Osteoblast (primary cell): ENCODE measurements at regions not wholly inside any gene's neighbourhood (a gene's known extent, or its start where the extent isn't known, plus 50 kb on each side); places are given as distances from the start of the nearest gene placed in this dataset.
A peak's percentile ranks its signal among the peaks of the same experiment; 100 is the strongest.

Experiments used
- DNase-seq: peaks from one replicate; pipeline ENCODE4 v3.0.0; 2011; ENCODE audit warnings: low spot score, mixed read lengths; ENCODE audit not compliant: insufficient read length; ENCODE audit errors: missing footprints
- H2AFZ ChIP-seq: 2 replicates; pipeline ENCODE4 v1.6.0; 2011; ENCODE audit warnings: mild to moderate bottlenecking, low read length
- H3K27ac ChIP-seq: 2 replicates; pipeline ENCODE4 v1.5.1; 2011; ENCODE audit warnings: mild to moderate bottlenecking, low read depth, low read length, moderate library complexity
- H3K27me3 ChIP-seq: 2 replicates; pipeline ENCODE4 v1.6.0; 2012; ENCODE audit warnings: mild to moderate bottlenecking, control low read depth, inconsistent platforms, low read length, moderate library complexity; ENCODE audit not compliant: insufficient read depth
- H3K36me3 ChIP-seq: 2 replicates; pipeline ENCODE4 v1.5.1; 2011; ENCODE audit warnings: mild to moderate bottlenecking, low read length, control low read depth, moderate library complexity; ENCODE audit not compliant: insufficient read depth
- H3K4me1 ChIP-seq: 2 replicates; pipeline ENCODE4 v1.5.1; 2011; ENCODE audit warnings: mild to moderate bottlenecking, low read length, control low read depth, moderate library complexity; ENCODE audit not compliant: insufficient read depth
- H3K4me2 ChIP-seq: 2 replicates; pipeline ENCODE4 v1.6.0; 2011; ENCODE audit warnings: mild to moderate bottlenecking, low read length; ENCODE audit not compliant: insufficient read depth
- H3K4me3 ChIP-seq: fragments of 200-600 bp; sonication (generic); 3 replicates; pipeline ENCODE4 v1.5.1; 2012; ENCODE audit warnings: mild to moderate bottlenecking, low read length, inconsistent platforms; ENCODE audit not compliant: insufficient read depth
- H3K79me2 ChIP-seq: 2 replicates; pipeline ENCODE4 v1.6.0; 2012; ENCODE audit warnings: mild to moderate bottlenecking, low read length, control low read depth, inconsistent platforms; ENCODE audit not compliant: insufficient read depth
- H3K9me3 ChIP-seq: 2 replicates; pipeline ENCODE4 v1.5.1; 2011; ENCODE audit warnings: low read depth, low read length, control low read depth
- H4K20me1 ChIP-seq: 2 replicates; pipeline ENCODE4 v1.6.0; 2012; ENCODE audit warnings: mild to moderate bottlenecking, low read length, control low read depth; ENCODE audit not compliant: insufficient read depth
- CTCF ChIP-seq: IDR thresholded peaks from 2 replicates; pipeline ENCODE4 v1.5.1; 2011; ENCODE audit warnings: mild to moderate bottlenecking, low read depth, low read length, moderate library complexity; ENCODE audit errors: extremely low read depth

DNA sequence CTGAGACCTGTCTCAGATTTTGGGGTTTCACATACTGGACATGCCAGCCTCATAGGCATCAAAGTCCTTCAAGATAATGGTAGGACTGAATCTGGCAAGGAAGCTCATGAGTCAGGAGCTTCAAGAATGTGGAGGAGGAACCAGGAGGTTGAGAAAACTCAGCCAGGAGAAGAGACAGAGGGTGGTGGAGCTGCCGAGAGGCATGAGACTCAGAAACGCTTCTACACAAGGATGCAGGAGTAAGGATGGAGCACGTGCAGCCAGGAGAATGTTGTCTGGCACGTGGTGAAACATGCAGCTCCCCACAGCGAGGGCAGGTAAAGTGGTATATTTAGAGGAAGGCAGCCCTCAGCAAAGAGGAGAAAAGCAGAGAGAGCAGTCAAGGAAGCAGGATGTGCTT lies 148.7 kb upstream of the ISX start:
- H3K36me3 ChIP-seq: no peaks in the 10 kb centered on the region
- H3K9me3 ChIP-seq: no peaks in the 10 kb centered on the region
- no peaks in the 10 kb centered on the region for H3K79me2 ChIP-seq
- no peak for TF ChIP-seq CTCF
- no peak for DNase-seq
- no peaks in the 10 kb centered on the region for H4K20me1 ChIP-seq
- H3K27ac ChIP-seq: no peak overlapping the region
- no peak overlapping the region for H2AFZ ChIP-seq
- peaks cover 2% of the 10 kb centered on the region for H3K4me1 ChIP-seq
- no peak overlapping the region for H3K4me2 ChIP-seq
- no peak overlapping the region for H3K4me3 ChIP-seq
- H3K27me3 ChIP-seq: no peaks in the 10 kb centered on the region

- no peaks in the 10 kb centered on the region for H3K4me1 ChIP-seq
- H4K20me1 ChIP-seq: no peaks in the 10 kb centered on the region
- no peak for DNase-seq
- H3K36me3 ChIP-seq: no peaks in the 10 kb centered on the region
- H2AFZ ChIP-seq: no peak overlapping the region
- H3K9me3 ChIP-seq: peaks cover 3% of the 10 kb centered on the region
- H3K4me3 ChIP-seq: no peak overlapping the region
- H3K79me2 ChIP-seq: no peaks in the 10 kb centered on the region
- H3K27me3 ChIP-seq: no peaks in the 10 kb centered on the region
- no peak for TF ChIP-seq CTCF
- no peak overlapping the region for H3K27ac ChIP-seq
- H3K4me2 ChIP-seq: no peak overlapping the region
These were observed 134.9 kb upstream of the ISX start for GRCh38 chr22:34931026-34931425.

- no peak for DNase-seq
- Histone ChIP-seq H3K4me1 (no peaks in the 10 kb centered on the region), H3K36me3 (no peaks in the 10 kb centered on the region), H2AFZ (no peak overlapping the region), H3K9me3 (no peaks in the 10 kb centered on the region), H3K4me2 (no peak overlapping the region), H4K20me1 (no peaks in the 10 kb centered on the region), H3K4me3 (no peak overlapping the region), H3K27ac (no peak overlapping the region), H3K27me3 (no peaks in the 10 kb centered on the region), H3K79me2 (no peaks in the 10 kb centered on the region)
- TF ChIP-seq CTCF: no peak
These were observed 131.7 kb upstream of the ISX start for GRCh38 chr22:34934261-34934660.

- DNase-seq: no peak
- no peak overlapping the region for H2AFZ ChIP-seq
- H3K4me2 ChIP-seq: no peak overlapping the region
- H3K36me3 ChIP-seq: no peaks in the 10 kb centered on the region
- H3K4me1 ChIP-seq: no peaks in the 10 kb centered on the region
- H3K9me3 ChIP-seq: no peaks in the 10 kb centered on the region
- no peaks in the 10 kb centered on the region for H4K20me1 ChIP-seq
- H3K27me3 ChIP-seq: no peaks in the 10 kb centered on the region
- no peaks in the 10 kb centered on the region for H3K79me2 ChIP-seq
- TF ChIP-seq CTCF: peak; percentile 6
- no peak overlapping the region for H3K4me3 ChIP-seq
- H3K27ac ChIP-seq: no peak overlapping the region
These were observed 122.1 kb upstream of the ISX start for GRCh38 chr22:34943830-34944229.
